Uterus (tissue), 2 donors: ENCODE measurements at regions not wholly inside any gene's neighbourhood (a gene's known extent, or its start where the extent isn't known, plus 50 kb on each side); places are given as distances from the start of the nearest gene placed in this dataset.

Source experiments
- CTCF ChIP-seq, 4 experiments: fragments of 200-600 bp in 2 of 4; fragments of 450-650 bp in 2 of 4; sonication (generic) in 2 of 4; IDR thresholded peaks; one replicate each; pipeline ENCODE4 v1.5.1; 2016 to 2019; ENCODE audit warnings: antibody characterized with exemption in 4 of 4, mild to moderate bottlenecking in 2 of 4, moderate library complexity in 1 of 4
- POLR2A ChIP-seq, 2 donors: fragments of 450-650 bp; IDR thresholded peaks; one replicate each; pipeline ENCODE4 v1.6.1; 2016; ENCODE audit warnings: antibody characterized with exemption in 2 of 2, mild to moderate bottlenecking in 1 of 2, moderate library complexity in 1 of 2

GRCh38 chr7:25622695-25623094 lies 394.4 kb upstream of the NPVF start:
- TF ChIP-seq CTCF (IDR thresholded peaks at IDR 0.05) = no peak
- TF ChIP-seq POLR2A (IDR thresholded peaks at IDR 0.05) = no peak
